Cardiac muscle cell (in vitro differentiated cells and primary cell): ENCODE measurements at regions not wholly inside any gene's neighbourhood (a gene's known extent, or its start where the extent isn't known, plus 50 kb on each side); places are given as distances from the start of the nearest gene placed in this dataset.
A peak's percentile ranks its signal among the peaks of the same experiment; 100 is the strongest.

Source experiments
- DNase-seq, 2 donors: peaks; one replicate each; pipeline versions ENCODE4 v3.0.0 to v3.0.0-alpha.2; 2010 to 2017; ENCODE audit warnings: low read depth in 1 of 2, low spot score in 1 of 2
- H3K27ac ChIP-seq: fragments of 200-600 bp; sonication (generic); 2 replicates; pipeline ENCODE4 v1.5.1; 2016
- H3K27me3 ChIP-seq: fragments of 200-600 bp; sonication (generic); 2 replicates; pipeline ENCODE4 v1.6.0; 2016; ENCODE audit warnings: control low read depth
- H3K36me3 ChIP-seq: fragments of 200-600 bp; sonication (generic); 2 replicates; pipeline ENCODE4 v1.5.1; 2016; ENCODE audit warnings: control low read depth
- H3K4me1 ChIP-seq: fragments of 200-600 bp; sonication (generic); 2 replicates; pipeline ENCODE4 v1.8.1; 2017; ENCODE audit warnings: low read depth, mild to moderate bottlenecking, mixed run types
- H3K4me3 ChIP-seq: fragments of 200-600 bp; sonication (generic); 2 replicates; pipeline ENCODE4 v1.5.1; 2016; ENCODE audit warnings: mild to moderate bottlenecking
- H3K9me3 ChIP-seq: fragments of 200-600 bp; sonication (generic); 2 replicates; pipeline ENCODE4 v1.5.1; 2017; ENCODE audit warnings: low read depth, mild to moderate bottlenecking, control low read depth
- CTCF ChIP-seq: IDR thresholded peaks from 2 replicates; pipeline ENCODE4 v1.5.1; 2012; ENCODE audit warnings: low read depth, mild to moderate bottlenecking, low read length

DNA sequence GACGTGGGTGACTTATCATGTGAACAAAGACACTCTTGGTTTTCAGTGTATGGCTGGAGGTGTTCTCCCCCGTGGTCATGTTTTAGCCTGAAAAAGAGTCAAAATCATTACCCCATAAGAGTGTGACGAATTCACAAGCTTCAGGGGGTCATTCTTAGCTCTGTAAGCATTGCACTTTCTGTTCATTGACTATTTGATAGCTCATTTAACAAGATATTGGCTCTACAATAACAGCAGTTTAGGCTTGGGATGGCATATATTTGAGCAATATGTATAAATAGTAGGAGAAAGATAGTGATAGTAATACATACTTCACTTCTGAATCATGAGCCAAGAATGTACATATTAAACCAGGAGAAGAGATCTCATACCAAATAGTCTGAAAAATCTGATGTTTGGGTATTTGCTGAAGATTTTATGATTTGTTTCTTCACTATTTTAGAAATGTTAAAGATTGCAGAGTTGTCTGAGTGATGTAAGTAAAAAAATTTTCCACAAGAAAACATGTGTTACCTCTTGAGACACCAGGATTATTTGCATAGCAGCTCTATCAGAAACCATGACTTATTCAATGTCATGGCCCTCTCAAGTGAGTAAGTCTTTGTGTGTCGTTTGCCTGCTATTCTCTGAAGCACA lies 996.0 kb downstream of the OTOL1 start:
- no peak for TF ChIP-seq CTCF
- Histone ChIP-seq H3K4me3 (no peak overlapping the region), H3K27ac (no peak overlapping the region), H3K27me3 (no peaks in the 10 kb centered on the region), H3K36me3 (no peaks in the 10 kb centered on the region), H3K4me1 (no peaks in the 10 kb centered on the region), H3K9me3 (no peaks in the 10 kb centered on the region)
- peak in 1 of 2 donors; percentile 59 for DNase-seq

DNA sequence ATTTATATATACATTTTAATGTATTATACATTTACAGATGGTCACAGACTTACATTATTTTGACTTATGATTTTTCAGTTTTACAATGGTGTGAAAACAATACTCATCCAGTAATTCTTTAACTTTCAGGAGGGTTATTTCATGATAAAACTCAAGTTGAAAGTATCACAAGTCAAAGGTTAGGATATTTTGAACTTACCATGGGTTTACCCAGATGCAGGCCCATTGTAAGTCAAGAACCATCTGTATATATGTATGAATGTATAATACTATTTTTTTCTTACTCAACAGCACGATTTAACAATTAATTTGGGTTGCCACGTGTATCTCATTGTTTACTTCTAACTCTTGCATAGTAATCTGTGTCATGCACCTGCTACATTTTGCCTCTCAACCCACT lies 1002.0 kb downstream of the OTOL1 start:
- Histone ChIP-seq H3K27ac (no peak overlapping the region), H3K27me3 (no peaks in the 10 kb centered on the region), H3K4me3 (no peak overlapping the region), H3K4me1 (no peaks in the 10 kb centered on the region), H3K36me3 (no peaks in the 10 kb centered on the region), H3K9me3 (no peaks in the 10 kb centered on the region)
- no peak for DNase-seq
- TF ChIP-seq CTCF = no peak

DNA sequence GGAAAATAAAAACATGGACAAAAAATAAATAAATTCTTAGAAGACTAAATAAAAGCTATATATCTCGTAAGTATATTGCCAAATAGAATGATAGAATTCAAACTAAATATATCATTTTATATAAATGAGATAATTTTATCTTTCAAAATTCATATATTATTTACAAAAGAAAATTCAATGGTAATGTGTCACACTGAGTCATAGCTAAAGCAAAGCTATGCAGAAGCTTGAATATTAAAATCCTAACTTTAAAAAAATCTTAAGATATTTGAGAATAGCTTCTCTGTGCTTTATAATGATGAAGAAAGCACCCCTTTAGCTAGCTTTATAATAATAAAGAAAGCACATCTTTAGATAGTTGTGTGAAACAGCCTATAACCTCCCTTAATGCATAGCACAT lies 1010.8 kb downstream of the OTOL1 start:
- Histone ChIP-seq H3K27ac (no peak overlapping the region), H3K4me1 (no peaks in the 10 kb centered on the region), H3K27me3 (no peaks in the 10 kb centered on the region), H3K9me3 (no peaks in the 10 kb centered on the region), H3K36me3 (no peaks in the 10 kb centered on the region), H3K4me3 (no peak overlapping the region)
- no peak for DNase-seq
- no peak for TF ChIP-seq CTCF

DNA sequence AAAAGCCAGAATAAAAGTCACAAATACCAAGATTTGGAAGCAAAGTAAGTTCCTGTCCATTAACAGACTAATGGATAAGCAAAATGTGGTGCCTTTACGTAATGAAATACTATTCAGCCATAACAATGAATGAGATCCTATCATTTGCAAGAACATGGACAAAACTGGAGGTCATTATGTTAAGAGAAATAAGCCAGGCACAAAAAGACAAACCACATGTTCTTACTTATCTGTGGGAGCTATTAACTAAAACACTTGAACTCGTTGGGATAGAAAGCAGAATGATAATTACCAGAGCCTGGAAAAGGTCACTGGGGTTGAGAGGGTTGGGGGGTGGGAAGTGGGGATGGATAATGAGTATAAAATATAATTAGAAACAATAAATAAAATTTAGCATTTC lies 1015.9 kb downstream of the OTOL1 start:
- peak in 1 of 2 donors; percentile 61 for DNase-seq
- TF ChIP-seq CTCF = no peak
- Histone ChIP-seq H3K9me3 (no peaks in the 10 kb centered on the region), H3K27me3 (no peaks in the 10 kb centered on the region), H3K36me3 (no peaks in the 10 kb centered on the region), H3K27ac (peak overlapping the region; percentile 18), H3K4me1 (peaks cover 12% of the 10 kb centered on the region), H3K4me3 (no peak overlapping the region)

DNA sequence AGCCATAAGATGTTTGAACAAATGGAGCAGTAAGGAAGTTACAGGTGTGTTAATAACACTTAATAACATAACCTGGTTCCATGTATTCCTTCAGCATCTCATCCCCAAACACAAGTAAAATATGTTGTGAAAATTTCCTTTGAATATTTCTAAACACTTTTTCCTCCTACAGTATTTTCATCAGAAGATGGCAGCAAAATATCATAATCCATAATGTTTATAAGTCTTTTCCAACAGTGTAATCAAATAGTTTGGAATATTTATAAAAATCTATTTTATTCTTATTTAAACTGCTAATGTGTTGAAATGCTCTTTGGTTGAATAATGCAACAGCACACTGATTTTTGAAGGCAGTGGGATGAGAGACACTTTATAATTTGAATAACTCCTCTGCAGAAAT lies 1020.5 kb downstream of the OTOL1 start:
- TF ChIP-seq CTCF = no peak
- Histone ChIP-seq H3K4me1 (peaks cover 12% of the 10 kb centered on the region), H3K27ac (no peak overlapping the region), H3K9me3 (no peaks in the 10 kb centered on the region), H3K4me3 (no peak overlapping the region), H3K27me3 (no peaks in the 10 kb centered on the region), H3K36me3 (no peaks in the 10 kb centered on the region)
- peak in 1 of 2 donors; percentile 8 for DNase-seq

GRCh38 chr3:162521669-162522068 lies 1025.1 kb downstream of the OTOL1 start:
- H3K27ac ChIP-seq = no peak overlapping the region

More at GRCh38 chr3:162521669-162522068, 1025.1 kb downstream of the OTOL1 start:
- TF ChIP-seq CTCF = no peak
- DNase-seq = no peak
- no peaks in the 10 kb centered on the region for H3K9me3 ChIP-seq
- no peak overlapping the region for H3K4me3 ChIP-seq
- no peaks in the 10 kb centered on the region for H3K36me3 ChIP-seq
- peaks cover 19% of the 10 kb centered on the region for H3K4me1 ChIP-seq
- no peaks in the 10 kb centered on the region for H3K27me3 ChIP-seq
